GM12875 (cell line): ENCODE measurements at regions not wholly inside any gene's neighbourhood (a gene's known extent, or its start where the extent isn't known, plus 50 kb on each side); places are given as distances from the start of the nearest gene placed in this dataset.

Experiments used
- H3K4me3 ChIP-seq: one replicate; pipeline ENCODE4 v1.5.1; 2011; ENCODE audit warnings: low read depth, low read length, control low read depth
- TF ChIP-seq, protein P1 (sequence below): IDR thresholded peaks from 2 replicates; pipeline ENCODE4 v1.5.1; 2011; ENCODE audit warnings: low read depth, mild to moderate bottlenecking, control low read depth, inconsistent platforms, low read length, moderate library complexity, borderline replicate concordance; ENCODE audit not compliant: insufficient read depth

DNA sequence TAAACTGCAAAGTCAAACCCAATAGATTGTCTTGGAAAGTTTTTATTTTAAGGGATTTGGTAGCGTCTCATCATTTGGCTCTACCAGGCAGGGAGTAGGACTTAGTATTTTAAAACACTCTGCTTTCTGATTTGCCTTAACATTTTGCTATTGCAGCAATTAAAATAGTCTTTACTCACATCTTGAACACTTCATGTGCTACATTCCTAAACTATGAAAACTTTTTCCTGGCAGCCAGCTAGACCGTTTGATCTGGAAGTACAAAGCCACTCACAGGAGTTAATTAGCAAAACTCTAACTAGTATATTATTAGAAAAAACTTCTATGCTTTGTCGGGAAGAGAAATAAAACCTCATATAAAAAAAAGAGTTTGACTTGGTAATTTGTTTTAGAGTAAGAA lies 111.4 kb downstream of the TFPI2 start:
- TF ChIP-seq, protein P1, sequence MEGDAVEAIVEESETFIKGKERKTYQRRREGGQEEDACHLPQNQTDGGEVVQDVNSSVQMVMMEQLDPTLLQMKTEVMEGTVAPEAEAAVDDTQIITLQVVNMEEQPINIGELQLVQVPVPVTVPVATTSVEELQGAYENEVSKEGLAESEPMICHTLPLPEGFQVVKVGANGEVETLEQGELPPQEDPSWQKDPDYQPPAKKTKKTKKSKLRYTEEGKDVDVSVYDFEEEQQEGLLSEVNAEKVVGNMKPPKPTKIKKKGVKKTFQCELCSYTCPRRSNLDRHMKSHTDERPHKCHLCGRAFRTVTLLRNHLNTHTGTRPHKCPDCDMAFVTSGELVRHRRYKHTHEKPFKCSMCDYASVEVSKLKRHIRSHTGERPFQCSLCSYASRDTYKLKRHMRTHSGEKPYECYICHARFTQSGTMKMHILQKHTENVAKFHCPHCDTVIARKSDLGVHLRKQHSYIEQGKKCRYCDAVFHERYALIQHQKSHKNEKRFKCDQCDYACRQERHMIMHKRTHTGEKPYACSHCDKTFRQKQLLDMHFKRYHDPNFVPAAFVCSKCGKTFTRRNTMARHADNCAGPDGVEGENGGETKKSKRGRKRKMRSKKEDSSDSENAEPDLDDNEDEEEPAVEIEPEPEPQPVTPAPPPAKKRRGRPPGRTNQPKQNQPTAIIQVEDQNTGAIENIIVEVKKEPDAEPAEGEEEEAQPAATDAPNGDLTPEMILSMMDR = no peak
- no peak overlapping the region for H3K4me3 ChIP-seq

DNA sequence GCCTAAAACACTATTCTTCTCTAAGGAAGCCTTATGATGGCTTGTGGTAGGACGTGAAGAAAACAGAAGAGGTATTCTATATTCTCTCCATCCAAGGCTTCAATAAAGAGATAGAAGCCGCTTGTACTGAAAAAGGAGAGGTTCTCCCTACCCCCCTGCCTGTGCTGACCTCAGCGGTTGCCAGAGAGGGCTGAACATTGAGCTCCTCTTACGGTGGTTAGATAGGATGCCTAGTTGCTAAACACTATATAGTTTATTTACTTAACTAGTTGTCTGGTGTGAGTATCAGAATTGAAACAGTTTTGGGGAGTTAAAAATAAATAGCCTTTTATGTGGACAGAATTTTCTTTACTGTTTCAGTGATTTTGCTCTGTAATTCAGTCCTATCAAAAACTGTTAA lies 112.2 kb downstream of the TFPI2 start:
- H3K4me3 ChIP-seq = no peak overlapping the region
- TF ChIP-seq, protein P1 = no peak

DNA sequence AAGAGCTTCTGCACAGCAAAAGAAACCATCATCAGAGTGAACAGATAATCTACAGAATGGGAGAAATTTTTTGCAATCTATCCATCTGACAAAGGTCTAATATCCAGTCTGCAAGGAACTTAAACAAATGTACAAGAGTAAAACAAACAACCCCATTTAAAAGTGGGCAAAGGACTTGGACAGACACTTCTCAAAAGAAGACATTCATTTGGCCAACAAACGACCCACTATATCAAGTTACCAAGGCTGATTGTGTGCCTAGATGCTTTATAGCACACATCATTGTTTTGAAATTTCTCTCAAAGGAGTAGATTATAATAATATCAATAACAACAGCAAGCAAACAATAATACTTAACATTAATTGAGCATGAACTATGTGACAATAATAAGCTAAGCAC lies 117.1 kb downstream of the TFPI2 start:
- TF ChIP-seq, protein P1 = no peak

DNA sequence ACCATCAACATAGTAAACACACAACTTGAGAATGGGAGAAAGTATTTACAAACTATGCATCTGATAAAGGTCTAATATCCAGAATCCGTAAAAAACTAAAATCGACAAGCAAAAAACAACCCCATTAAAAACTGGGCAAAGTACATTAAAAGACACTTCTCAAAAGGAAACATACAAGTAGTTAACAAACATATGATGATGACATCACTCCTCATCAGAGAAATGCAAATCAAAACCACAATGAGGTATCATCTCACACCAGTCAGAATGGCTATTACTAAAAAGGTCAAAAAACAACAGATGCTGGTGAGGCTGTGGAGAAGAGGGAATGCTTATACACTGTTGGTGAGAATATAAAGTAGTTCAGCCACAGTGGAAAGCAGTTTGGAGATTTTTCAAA lies 125.1 kb downstream of the TFPI2 start:
- TF ChIP-seq, protein P1 = no peak
- no peak overlapping the region for H3K4me3 ChIP-seq

More for the DNA sequence above, 117.1 kb downstream of the TFPI2 start:
- H3K4me3 ChIP-seq = no peak overlapping the region

DNA sequence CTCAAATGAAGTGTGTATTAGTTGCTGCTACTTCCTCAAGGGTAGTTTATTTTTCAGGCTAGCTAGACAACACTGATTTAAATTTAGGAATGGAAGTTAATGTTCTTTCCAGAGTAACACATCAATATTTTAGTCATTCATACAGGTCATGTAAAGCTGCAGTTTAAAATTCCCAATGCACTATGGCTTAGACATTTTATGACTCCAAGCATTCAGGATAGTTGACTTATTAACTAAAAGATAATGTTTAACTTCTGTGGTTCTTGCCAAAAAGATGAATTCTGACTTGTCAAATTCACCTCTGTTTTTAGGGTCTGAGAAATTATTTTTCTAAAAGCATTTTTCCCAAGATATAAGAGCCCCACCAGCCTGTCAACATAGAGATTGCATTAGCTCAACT lies 131.9 kb downstream of the TFPI2 start:
- TF ChIP-seq, protein P1 = no peak
- H3K4me3 ChIP-seq = no peak overlapping the region

DNA sequence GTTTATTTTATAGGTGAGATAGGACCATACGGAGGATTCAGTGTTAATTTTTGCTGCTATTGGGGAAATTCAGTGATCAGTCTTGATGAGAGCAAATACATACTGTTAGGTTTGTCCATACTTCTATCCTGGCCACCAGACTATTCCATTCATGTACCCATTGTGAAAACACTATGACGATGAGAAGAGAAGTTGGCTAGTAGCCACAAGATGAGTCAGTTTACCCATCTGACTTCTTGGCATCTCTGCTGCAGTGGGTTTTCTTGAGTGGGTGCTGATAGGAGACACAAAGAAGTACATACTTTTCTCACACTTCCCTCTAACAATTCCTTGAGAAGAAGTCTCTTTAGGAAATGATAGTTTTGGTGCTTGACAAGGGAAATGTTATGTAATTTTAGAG lies 133.1 kb downstream of the TFPI2 start:
- TF ChIP-seq, protein P1 = no peak

DNA sequence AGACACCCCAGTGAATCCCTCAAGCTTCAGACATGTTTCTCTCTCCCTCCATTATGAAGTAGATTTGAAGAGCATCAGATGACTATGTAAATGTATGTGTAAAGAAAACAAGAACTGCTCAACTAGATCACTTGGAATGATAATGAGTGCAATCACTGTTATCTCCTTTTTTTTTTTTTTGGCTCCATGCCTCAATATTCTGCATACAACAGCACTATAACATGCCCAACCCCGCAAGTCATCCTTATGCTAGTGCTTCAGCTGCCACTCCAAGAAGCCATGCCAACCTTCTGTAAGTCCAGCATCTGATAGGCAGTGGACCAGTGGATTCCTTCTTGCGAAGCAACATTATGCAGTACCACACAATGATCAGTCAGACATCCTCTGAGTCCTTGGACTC lies 133.7 kb downstream of the TFPI2 start:
- TF ChIP-seq, protein P1 = no peak
- H3K4me3 ChIP-seq = no peak overlapping the region

More for the DNA sequence above, 133.1 kb downstream of the TFPI2 start:
- no peak overlapping the region for H3K4me3 ChIP-seq
